ENCODE measurements at regions not wholly inside any gene's neighbourhood (a gene's known extent, or its start where the extent isn't known, plus 50 kb on each side); places are given as distances from the start of the nearest gene placed in this dataset.
"Not testable (repeated sequence)": the region's sequence is repeated elsewhere in the genome, so short reads cannot be mapped to it uniquely, and the experiment has no call there.

GRCh38 chr2:189351933-189352332 lies 89.3 kb upstream of the WDR75 start:
- not testable (repeated sequence) for H3K4me3 ChIP-seq (ENCODE audit: insufficient read depth, low read depth, low read length, poor library complexity, severe bottlenecking); H3K4me1 ChIP-seq (ENCODE audit: control insufficient read depth, insufficient read depth, low read length, poor library complexity, severe bottlenecking); H3K27me3 ChIP-seq (replicated peaks; ENCODE audit: control insufficient read depth, insufficient read depth, low read length, poor library complexity, severe bottlenecking); H3K9me3 ChIP-seq (ENCODE audit: control insufficient read depth, low read length); DNase-seq; H3K27ac ChIP-seq (ENCODE audit: insufficient read depth, low read length, poor library complexity, severe bottlenecking); H3K36me3 ChIP-seq (ENCODE audit: control insufficient read depth, insufficient read depth, low read length)

GRCh38 chr2:189357375-189357774 lies 83.9 kb upstream of the WDR75 start:
- not testable (repeated sequence) for DNase-seq; H3K27ac ChIP-seq (ENCODE audit: insufficient read depth, low read length, poor library complexity, severe bottlenecking); H3K27me3 ChIP-seq (replicated peaks; ENCODE audit: control insufficient read depth, insufficient read depth, low read length, poor library complexity, severe bottlenecking); H3K4me3 ChIP-seq (ENCODE audit: insufficient read depth, low read depth, low read length, poor library complexity, severe bottlenecking); H3K4me1 ChIP-seq (ENCODE audit: control insufficient read depth, insufficient read depth, low read length, poor library complexity, severe bottlenecking); H3K36me3 ChIP-seq (ENCODE audit: control insufficient read depth, insufficient read depth, low read length); H3K9me3 ChIP-seq (ENCODE audit: control insufficient read depth, low read length)

- Histone ChIP-seq H3K9me3 (ENCODE audit: control insufficient read depth, low read length) (no peaks in the 10 kb centered on the region), H3K36me3 (ENCODE audit: control insufficient read depth, insufficient read depth, low read length) (no peaks in the 10 kb centered on the region), H3K4me3 (ENCODE audit: insufficient read depth, low read depth, low read length, poor library complexity, severe bottlenecking) (no peak overlapping the region), H3K4me1 (ENCODE audit: control insufficient read depth, insufficient read depth, low read length, poor library complexity, severe bottlenecking) (no peaks in the 10 kb centered on the region), H3K27ac (ENCODE audit: insufficient read depth, low read length, poor library complexity, severe bottlenecking) (no peak overlapping the region), H3K27me3 (replicated peaks; ENCODE audit: control insufficient read depth, insufficient read depth, low read length, poor library complexity, severe bottlenecking) (no peaks in the 10 kb centered on the region)
- no peak for DNase-seq
Measured at GRCh38 chr2:189360861-189361260, 80.4 kb upstream of the WDR75 start.

- H3K9me3 ChIP-seq (ENCODE audit: control insufficient read depth, low read length): no peaks in the 10 kb centered on the region
- H3K4me3 ChIP-seq (ENCODE audit: insufficient read depth, low read depth, low read length, poor library complexity, severe bottlenecking): no peak overlapping the region
- no peak for DNase-seq
- H3K27me3 ChIP-seq (replicated peaks; ENCODE audit: control insufficient read depth, insufficient read depth, low read length, poor library complexity, severe bottlenecking): no peaks in the 10 kb centered on the region
- H3K27ac ChIP-seq (ENCODE audit: insufficient read depth, low read length, poor library complexity, severe bottlenecking): no peak overlapping the region
- no peaks in the 10 kb centered on the region for H3K4me1 ChIP-seq (ENCODE audit: control insufficient read depth, insufficient read depth, low read length, poor library complexity, severe bottlenecking)
- H3K36me3 ChIP-seq (ENCODE audit: control insufficient read depth, insufficient read depth, low read length): no peaks in the 10 kb centered on the region
Measured at GRCh38 chr2:189362283-189362682, 79.0 kb upstream of the WDR75 start.

- no peaks in the 10 kb centered on the region for H3K9me3 ChIP-seq (ENCODE audit: control insufficient read depth, low read length)
- no peak overlapping the region for H3K27ac ChIP-seq (ENCODE audit: insufficient read depth, low read length, poor library complexity, severe bottlenecking)
Measured at GRCh38 chr2:189363559-189363958, 77.7 kb upstream of the WDR75 start.

GRCh38 chr2:189364607-189365006 lies 76.7 kb upstream of the WDR75 start:
- no peak for DNase-seq
- no peak overlapping the region for H3K4me3 ChIP-seq (ENCODE audit: insufficient read depth, low read depth, low read length, poor library complexity, severe bottlenecking)
- H3K9me3 ChIP-seq (ENCODE audit: control insufficient read depth, low read length): no peaks in the 10 kb centered on the region
- H3K27me3 ChIP-seq (replicated peaks; ENCODE audit: control insufficient read depth, insufficient read depth, low read length, poor library complexity, severe bottlenecking): no peaks in the 10 kb centered on the region
- H3K27ac ChIP-seq (ENCODE audit: insufficient read depth, low read length, poor library complexity, severe bottlenecking): no peak overlapping the region
- H3K4me1 ChIP-seq (ENCODE audit: control insufficient read depth, insufficient read depth, low read length, poor library complexity, severe bottlenecking): no peaks in the 10 kb centered on the region
- no peaks in the 10 kb centered on the region for H3K36me3 ChIP-seq (ENCODE audit: control insufficient read depth, insufficient read depth, low read length)

More at GRCh38 chr2:189363559-189363958, 77.7 kb upstream of the WDR75 start:
- Histone ChIP-seq H3K4me3 (ENCODE audit: insufficient read depth, low read depth, low read length, poor library complexity, severe bottlenecking) (no peak overlapping the region), H3K27me3 (replicated peaks; ENCODE audit: control insufficient read depth, insufficient read depth, low read length, poor library complexity, severe bottlenecking) (no peaks in the 10 kb centered on the region), H3K36me3 (ENCODE audit: control insufficient read depth, insufficient read depth, low read length) (no peaks in the 10 kb centered on the region), H3K4me1 (ENCODE audit: control insufficient read depth, insufficient read depth, low read length, poor library complexity, severe bottlenecking) (no peaks in the 10 kb centered on the region)
- DNase-seq: no peak

GRCh38 chr2:189366349-189366748 lies 74.9 kb upstream of the WDR75 start:
- H3K36me3 ChIP-seq (ENCODE audit: control insufficient read depth, insufficient read depth, low read length): no peaks in the 10 kb centered on the region
- H3K27ac ChIP-seq (ENCODE audit: insufficient read depth, low read length, poor library complexity, severe bottlenecking): no peak overlapping the region
- H3K9me3 ChIP-seq (ENCODE audit: control insufficient read depth, low read length): no peaks in the 10 kb centered on the region
- H3K4me1 ChIP-seq (ENCODE audit: control insufficient read depth, insufficient read depth, low read length, poor library complexity, severe bottlenecking): no peaks in the 10 kb centered on the region
- H3K4me3 ChIP-seq (ENCODE audit: insufficient read depth, low read depth, low read length, poor library complexity, severe bottlenecking): no peak overlapping the region
- no peak for DNase-seq
- no peaks in the 10 kb centered on the region for H3K27me3 ChIP-seq (replicated peaks; ENCODE audit: control insufficient read depth, insufficient read depth, low read length, poor library complexity, severe bottlenecking)

- no peak for DNase-seq
- no peaks in the 10 kb centered on the region for H3K36me3 ChIP-seq (ENCODE audit: control insufficient read depth, insufficient read depth, low read length)
- no peak overlapping the region for H3K27ac ChIP-seq (ENCODE audit: insufficient read depth, low read length, poor library complexity, severe bottlenecking)
- H3K27me3 ChIP-seq (replicated peaks; ENCODE audit: control insufficient read depth, insufficient read depth, low read length, poor library complexity, severe bottlenecking): no peaks in the 10 kb centered on the region
- H3K4me1 ChIP-seq (ENCODE audit: control insufficient read depth, insufficient read depth, low read length, poor library complexity, severe bottlenecking): no peaks in the 10 kb centered on the region
- no peak overlapping the region for H3K4me3 ChIP-seq (ENCODE audit: insufficient read depth, low read depth, low read length, poor library complexity, severe bottlenecking)
- H3K9me3 ChIP-seq (ENCODE audit: control insufficient read depth, low read length): no peaks in the 10 kb centered on the region
Measured at GRCh38 chr2:189367343-189367742, 73.9 kb upstream of the WDR75 start.

- Histone ChIP-seq H3K4me1 (ENCODE audit: control insufficient read depth, insufficient read depth, low read length, poor library complexity, severe bottlenecking) (no peaks in the 10 kb centered on the region), H3K27me3 (replicated peaks; ENCODE audit: control insufficient read depth, insufficient read depth, low read length, poor library complexity, severe bottlenecking) (no peaks in the 10 kb centered on the region), H3K9me3 (ENCODE audit: control insufficient read depth, low read length) (no peaks in the 10 kb centered on the region), H3K4me3 (ENCODE audit: insufficient read depth, low read depth, low read length, poor library complexity, severe bottlenecking) (no peak overlapping the region), H3K36me3 (ENCODE audit: control insufficient read depth, insufficient read depth, low read length) (no peaks in the 10 kb centered on the region), H3K27ac (ENCODE audit: insufficient read depth, low read length, poor library complexity, severe bottlenecking) (no peak overlapping the region)
- no peak for DNase-seq
Measured at GRCh38 chr2:189369566-189369965, 71.7 kb upstream of the WDR75 start.

- H3K4me1 ChIP-seq (ENCODE audit: control insufficient read depth, insufficient read depth, low read length, poor library complexity, severe bottlenecking): no peaks in the 10 kb centered on the region
- no peaks in the 10 kb centered on the region for H3K36me3 ChIP-seq (ENCODE audit: control insufficient read depth, insufficient read depth, low read length)
- H3K4me3 ChIP-seq (ENCODE audit: insufficient read depth, low read depth, low read length, poor library complexity, severe bottlenecking): no peak overlapping the region
- DNase-seq: no peak
- H3K27ac ChIP-seq (ENCODE audit: insufficient read depth, low read length, poor library complexity, severe bottlenecking): no peak overlapping the region
- no peaks in the 10 kb centered on the region for H3K9me3 ChIP-seq (ENCODE audit: control insufficient read depth, low read length)
- no peaks in the 10 kb centered on the region for H3K27me3 ChIP-seq (replicated peaks; ENCODE audit: control insufficient read depth, insufficient read depth, low read length, poor library complexity, severe bottlenecking)
Measured at GRCh38 chr2:189370719-189371118, 70.6 kb upstream of the WDR75 start.

Data from effector memory CD4-positive, alpha-beta T cell (primary cell).